Activated CD8-positive, alpha-beta T cell treated with anti-CD3 and anti-CD28 coated beads for 36 hours (primary cell): ENCODE measurements at regions not wholly inside any gene's neighbourhood (a gene's known extent, or its start where the extent isn't known, plus 50 kb on each side); places are given as distances from the start of the nearest gene placed in this dataset.

Experiments
- ATAC-seq: fragments of 200-7000 bp; cut with Tn5 transposase; one replicate; pipeline ENCODE4 v1.10.0; 2021; ENCODE audit warnings: mild to moderate bottlenecking, moderate library complexity
- CTCF ChIA-PET: fragments of 350-600 bp; sonication (Branson Sonifier 250); formaldehyde crosslinking; loops from one replicate; lab custom pipeline; 2021; ENCODE audit warnings: antibody characterized with exemption; lab: Charles Lee
- POLR2A ChIA-PET: fragments of 350-600 bp; sonication (Branson Sonifier 250); formaldehyde crosslinking; loops from one replicate; lab custom pipeline; 2021; ENCODE audit warnings: antibody characterized with exemption; lab: Charles Lee
- DNase-seq: peaks from one replicate; pipeline ENCODE4 v3.0.0-alpha.2; 2020
- H3K27ac Mint-ChIP-seq: one replicate; pipeline ENCODE4 v1.8.0; 2021; ENCODE audit warnings: mild to moderate bottlenecking, mixed read lengths
- H3K27me3 Mint-ChIP-seq: one replicate; pipeline ENCODE4 v1.8.0; 2021; ENCODE audit warnings: mixed read lengths
- H3K36me3 Mint-ChIP-seq: one replicate; pipeline ENCODE4 v1.8.0; 2021; ENCODE audit warnings: low read depth, mixed read lengths
- H3K4me1 Mint-ChIP-seq: one replicate; pipeline ENCODE4 v1.8.0; 2021; ENCODE audit warnings: low read depth, mixed read lengths
- H3K4me3 Mint-ChIP-seq: one replicate; pipeline ENCODE4 v1.8.0; 2021; ENCODE audit warnings: mild to moderate bottlenecking, moderate library complexity, mixed read lengths
- H3K9me3 Mint-ChIP-seq: one replicate; pipeline ENCODE4 v1.8.0; 2021; ENCODE audit warnings: mixed read lengths
- CTCF ChIP-seq: fragments of 200-600 bp; IDR thresholded peaks from one replicate; pipeline ENCODE4 v1.8.0; 2022; ENCODE audit warnings: antibody characterized with exemption, mild to moderate bottlenecking
- intact Hi-C: fragments of 100-400 bp; cut with micrococcal nuclease; formaldehyde crosslinking; loops from one replicate; pipeline ENCODE4 v1.10.0; 2022

GRCh38 chr1:185574139-185574875, 159.9 kb upstream of the HMCN1 start:
- Mint-ChIP-seq H3K4me3 (no peak overlapping the region), H3K36me3 (peaks cover 6% of the 10 kb centered on the region), H3K9me3 (peaks cover 16% of the 10 kb centered on the region), H3K27me3 (no peaks in the 10 kb centered on the region), H3K27ac (no peak overlapping the region), H3K4me1 (peaks cover 12% of the 10 kb centered on the region)
- POLR2A ChIA-PET: no interaction called here
- ATAC-seq (no peak), DNase-seq (no peak)
- TF ChIP-seq CTCF: no peak
- CTCF ChIA-PET: interaction anchor here (1.2 kb wide), 1 partner anchor 21 kb away, joined by 6 read pairs; no protein-coding TSS in a partner anchor
- intact Hi-C loops: no loop called here

- peaks cover 15% of the 10 kb centered on the region for H3K9me3 Mint-ChIP-seq
- no peak for TF ChIP-seq CTCF
- POLR2A ChIA-PET: no interaction called here
- DNase-seq: no peak
- peaks cover 6% of the 10 kb centered on the region for H3K36me3 Mint-ChIP-seq
- intact Hi-C loops: no loop called here
- ATAC-seq: no peak
- peaks cover 18% of the 10 kb centered on the region for H3K4me1 Mint-ChIP-seq
- no peaks in the 10 kb centered on the region for H3K27me3 Mint-ChIP-seq
- H3K4me3 Mint-ChIP-seq: no peak overlapping the region
- H3K27ac Mint-ChIP-seq: no peak overlapping the region
- CTCF ChIA-PET: no interaction called here
Observed at GRCh38 chr1:185573677-185574076, 160.5 kb upstream of the HMCN1 start.

GRCh38 chr1:185573162-185573561, 161.0 kb upstream of the HMCN1 start:
- ChIA-PET CTCF (interaction anchor here (1.3 kb wide), 1 partner anchor 13 kb away, joined by 6 read pairs; no protein-coding TSS in a partner anchor), POLR2A (interaction anchor here (1.0 kb wide), 1 partner anchor 13 kb away, joined by 3 read pairs; no protein-coding TSS in a partner anchor)
- intact Hi-C loops: no loop called here

GRCh38 chr1:185570962-185571361, 163.2 kb upstream of the HMCN1 start:
- Mint-ChIP-seq H3K27ac (no peak overlapping the region), H3K36me3 (peaks cover 2% of the 10 kb centered on the region), H3K4me3 (no peak overlapping the region), H3K4me1 (peaks cover 42% of the 10 kb centered on the region), H3K9me3 (peaks cover 5% of the 10 kb centered on the region), H3K27me3 (no peaks in the 10 kb centered on the region)
- ATAC-seq (no peak), DNase-seq (peak; percentile 14)
- CTCF ChIA-PET: interaction anchor here (1.2 to 2.2 kb wide), 2 partner anchors 25 to 109 kb away, joined by 3 to 10 read pairs; no protein-coding TSS in a partner anchor
- no peak for TF ChIP-seq CTCF
- intact Hi-C loops: no loop called here
- POLR2A ChIA-PET: no interaction called here

More at GRCh38 chr1:185573162-185573561, 161.0 kb upstream of the HMCN1 start:
- ATAC-seq (no peak), DNase-seq (no peak)
- TF ChIP-seq CTCF: no peak
- peaks cover 23% of the 10 kb centered on the region for H3K4me1 Mint-ChIP-seq
- H3K9me3 Mint-ChIP-seq: peaks cover 10% of the 10 kb centered on the region
- peaks cover 6% of the 10 kb centered on the region for H3K36me3 Mint-ChIP-seq
- no peak overlapping the region for H3K27ac Mint-ChIP-seq
- no peak overlapping the region for H3K4me3 Mint-ChIP-seq
- no peaks in the 10 kb centered on the region for H3K27me3 Mint-ChIP-seq
